ENCODE measurements at regions not wholly inside any gene's neighbourhood (a gene's known extent, or its start where the extent isn't known, plus 50 kb on each side); places are given as distances from the start of the nearest gene placed in this dataset.

GRCh38 chr7:68504716-68505115 is 1093.6 kb upstream of the AUTS2 start:
- Histone ChIP-seq H3K36me3 (ENCODE audit: control insufficient read depth in 5 of 5, insufficient read depth in 5 of 5, low read length in 5 of 5) (no peaks in the 10 kb centered on the region), H3K27me3 (ENCODE audit: control insufficient read depth in 5 of 5, insufficient read depth in 4 of 5, low read length in 5 of 5) (no peaks in the 10 kb centered on the region), H3K4me1 (ENCODE audit: control insufficient read depth in 5 of 5, insufficient read depth in 5 of 5, low read length in 5 of 5) (peaks cover 2 to 7% (median 6%) of the 10 kb centered on the region in 5 donors), H3K27ac (ENCODE audit: low read depth, low read length) (no peak overlapping the region), H3K4me3 (ENCODE audit: low read depth in 1 of 5, low read length in 5 of 5) (no peak overlapping the region), H3K9ac (ENCODE audit: low read length in 5 of 5) (no peak overlapping the region), H3K9me3 (ENCODE audit: control insufficient read depth in 5 of 5, low read length in 5 of 5) (peaks cover 5 to 17% (median 13%) of the 10 kb centered on the region in 5 donors)

- Histone ChIP-seq H3K36me3 (ENCODE audit: control insufficient read depth in 5 of 5, insufficient read depth in 5 of 5, low read length in 5 of 5) (no peaks in the 10 kb centered on the region), H3K9ac (ENCODE audit: low read length in 5 of 5) (no peak overlapping the region), H3K4me3 (ENCODE audit: low read depth in 1 of 5, low read length in 5 of 5) (no peak overlapping the region), H3K27me3 (ENCODE audit: control insufficient read depth in 5 of 5, insufficient read depth in 4 of 5, low read length in 5 of 5) (no peaks in the 10 kb centered on the region), H3K27ac (ENCODE audit: low read depth, low read length) (no peak overlapping the region), H3K9me3 (ENCODE audit: control insufficient read depth in 5 of 5, low read length in 5 of 5) (peaks cover 5 to 18% (median 13%) of the 10 kb centered on the region in 5 donors), H3K4me1 (ENCODE audit: control insufficient read depth in 5 of 5, insufficient read depth in 5 of 5, low read length in 5 of 5) (peaks cover 2 to 7% (median 6%) of the 10 kb centered on the region in 5 donors)
These were observed 1092.6 kb upstream of the AUTS2 start for GRCh38 chr7:68505721-68506120.

- no peak overlapping the region for H3K9ac ChIP-seq (ENCODE audit: low read length in 5 of 5)
- no peak overlapping the region for H3K4me3 ChIP-seq (ENCODE audit: low read depth in 1 of 5, low read length in 5 of 5)
- no peaks in the 10 kb centered on the region for H3K27me3 ChIP-seq (ENCODE audit: control insufficient read depth in 5 of 5, insufficient read depth in 4 of 5, low read length in 5 of 5)
- H3K4me1 ChIP-seq (ENCODE audit: control insufficient read depth in 5 of 5, insufficient read depth in 5 of 5, low read length in 5 of 5) = peaks cover 2 to 7% (median 6%) of the 10 kb centered on the region in 5 donors
- peaks cover 5 to 18% (median 13%) of the 10 kb centered on the region in 5 donors for H3K9me3 ChIP-seq (ENCODE audit: control insufficient read depth in 5 of 5, low read length in 5 of 5)
- no peaks in the 10 kb centered on the region for H3K36me3 ChIP-seq (ENCODE audit: control insufficient read depth in 5 of 5, insufficient read depth in 5 of 5, low read length in 5 of 5)
- H3K27ac ChIP-seq (ENCODE audit: low read depth, low read length) = no peak overlapping the region
These were observed 1090.6 kb upstream of the AUTS2 start for GRCh38 chr7:68507668-68508067.

GRCh38 chr7:68509054-68509453 is 1089.2 kb upstream of the AUTS2 start:
- H3K27me3 ChIP-seq (ENCODE audit: control insufficient read depth in 5 of 5, insufficient read depth in 4 of 5, low read length in 5 of 5) = no peaks in the 10 kb centered on the region

GRCh38 chr7:68509603-68510002 is 1088.7 kb upstream of the AUTS2 start:
- no peak overlapping the region for H3K27ac ChIP-seq (ENCODE audit: low read depth, low read length)
- H3K36me3 ChIP-seq (ENCODE audit: control insufficient read depth in 5 of 5, insufficient read depth in 5 of 5, low read length in 5 of 5) = no peaks in the 10 kb centered on the region
- peaks cover 2 to 5% (median 4%) of the 10 kb centered on the region in 5 donors for H3K4me1 ChIP-seq (ENCODE audit: control insufficient read depth in 5 of 5, insufficient read depth in 5 of 5, low read length in 5 of 5)
- H3K27me3 ChIP-seq (ENCODE audit: control insufficient read depth in 5 of 5, insufficient read depth in 4 of 5, low read length in 5 of 5) = no peaks in the 10 kb centered on the region
- no peak overlapping the region for H3K9ac ChIP-seq (ENCODE audit: low read length in 5 of 5)
- H3K9me3 ChIP-seq (ENCODE audit: control insufficient read depth in 5 of 5, low read length in 5 of 5) = peaks cover 5 to 13% (median 10%) of the 10 kb centered on the region in 5 donors
- H3K4me3 ChIP-seq (ENCODE audit: low read depth in 1 of 5, low read length in 5 of 5) = no peak overlapping the region

More at GRCh38 chr7:68509054-68509453, 1089.2 kb upstream of the AUTS2 start:
- no peak overlapping the region for H3K9ac ChIP-seq (ENCODE audit: low read length in 5 of 5)
- no peaks in the 10 kb centered on the region for H3K36me3 ChIP-seq (ENCODE audit: control insufficient read depth in 5 of 5, insufficient read depth in 5 of 5, low read length in 5 of 5)
- H3K4me1 ChIP-seq (ENCODE audit: control insufficient read depth in 5 of 5, insufficient read depth in 5 of 5, low read length in 5 of 5) = peaks cover 2 to 7% (median 6%) of the 10 kb centered on the region in 5 donors
- peaks cover 5 to 13% (median 10%) of the 10 kb centered on the region in 5 donors for H3K9me3 ChIP-seq (ENCODE audit: control insufficient read depth in 5 of 5, low read length in 5 of 5)
- H3K4me3 ChIP-seq (ENCODE audit: low read depth in 1 of 5, low read length in 5 of 5) = no peak overlapping the region
- no peak overlapping the region for H3K27ac ChIP-seq (ENCODE audit: low read depth, low read length)

- Histone ChIP-seq H3K9me3 (ENCODE audit: control insufficient read depth in 5 of 5, low read length in 5 of 5) (peaks cover 5 to 13% (median 10%) of the 10 kb centered on the region in 5 donors), H3K4me3 (ENCODE audit: low read depth in 1 of 5, low read length in 5 of 5) (no peak overlapping the region), H3K27me3 (ENCODE audit: control insufficient read depth in 5 of 5, insufficient read depth in 4 of 5, low read length in 5 of 5) (no peaks in the 10 kb centered on the region), H3K27ac (ENCODE audit: low read depth, low read length) (no peak overlapping the region), H3K36me3 (ENCODE audit: control insufficient read depth in 5 of 5, insufficient read depth in 5 of 5, low read length in 5 of 5) (no peaks in the 10 kb centered on the region), H3K4me1 (ENCODE audit: control insufficient read depth in 5 of 5, insufficient read depth in 5 of 5, low read length in 5 of 5) (no peaks in the 10 kb centered on the region), H3K9ac (ENCODE audit: low read length in 5 of 5) (no peak overlapping the region)
These were observed 1087.0 kb upstream of the AUTS2 start for GRCh38 chr7:68511281-68511680.

- Histone ChIP-seq H3K4me3 (ENCODE audit: low read depth in 1 of 5, low read length in 5 of 5) (no peak overlapping the region), H3K9me3 (ENCODE audit: control insufficient read depth in 5 of 5, low read length in 5 of 5) (peaks cover 5 to 13% (median 10%) of the 10 kb centered on the region in 5 donors), H3K9ac (ENCODE audit: low read length in 5 of 5) (no peak overlapping the region), H3K4me1 (ENCODE audit: control insufficient read depth in 5 of 5, insufficient read depth in 5 of 5, low read length in 5 of 5) (no peaks in the 10 kb centered on the region), H3K27ac (ENCODE audit: low read depth, low read length) (no peak overlapping the region), H3K27me3 (ENCODE audit: control insufficient read depth in 5 of 5, insufficient read depth in 4 of 5, low read length in 5 of 5) (no peaks in the 10 kb centered on the region), H3K36me3 (ENCODE audit: control insufficient read depth in 5 of 5, insufficient read depth in 5 of 5, low read length in 5 of 5) (no peaks in the 10 kb centered on the region)
These were observed 1085.8 kb upstream of the AUTS2 start for GRCh38 chr7:68512466-68512865.

- Histone ChIP-seq H3K27ac (ENCODE audit: low read depth, low read length) (no peak overlapping the region), H3K27me3 (ENCODE audit: control insufficient read depth in 5 of 5, insufficient read depth in 4 of 5, low read length in 5 of 5) (no peaks in the 10 kb centered on the region), H3K36me3 (ENCODE audit: control insufficient read depth in 5 of 5, insufficient read depth in 5 of 5, low read length in 5 of 5) (no peaks in the 10 kb centered on the region), H3K4me3 (ENCODE audit: low read depth in 1 of 5, low read length in 5 of 5) (no peak overlapping the region), H3K9me3 (ENCODE audit: control insufficient read depth in 5 of 5, low read length in 5 of 5) (no peaks in the 10 kb centered on the region), H3K4me1 (ENCODE audit: control insufficient read depth in 5 of 5, insufficient read depth in 5 of 5, low read length in 5 of 5) (no peaks in the 10 kb centered on the region), H3K9ac (ENCODE audit: low read length in 5 of 5) (no peak overlapping the region)
These were observed 1080.2 kb upstream of the AUTS2 start for GRCh38 chr7:68518060-68518459.

- Histone ChIP-seq H3K4me3 (ENCODE audit: low read depth in 1 of 5, low read length in 5 of 5) (no peak overlapping the region), H3K27me3 (ENCODE audit: control insufficient read depth in 5 of 5, insufficient read depth in 4 of 5, low read length in 5 of 5) (no peaks in the 10 kb centered on the region), H3K9ac (ENCODE audit: low read length in 5 of 5) (no peak overlapping the region), H3K27ac (ENCODE audit: low read depth, low read length) (no peak overlapping the region), H3K36me3 (ENCODE audit: control insufficient read depth in 5 of 5, insufficient read depth in 5 of 5, low read length in 5 of 5) (no peaks in the 10 kb centered on the region), H3K9me3 (ENCODE audit: control insufficient read depth in 5 of 5, low read length in 5 of 5) (peaks cover 0 to 2% (median 0%) of the 10 kb centered on the region in 5 donors), H3K4me1 (ENCODE audit: control insufficient read depth in 5 of 5, insufficient read depth in 5 of 5, low read length in 5 of 5) (no peaks in the 10 kb centered on the region)
These were observed 1074.1 kb upstream of the AUTS2 start for GRCh38 chr7:68524126-68524525.

GRCh38 chr7:68529221-68529620 is 1069.1 kb upstream of the AUTS2 start:
- Histone ChIP-seq H3K27ac (ENCODE audit: low read depth, low read length) (no peak overlapping the region), H3K27me3 (ENCODE audit: control insufficient read depth in 5 of 5, insufficient read depth in 4 of 5, low read length in 5 of 5) (no peaks in the 10 kb centered on the region), H3K9me3 (ENCODE audit: control insufficient read depth in 5 of 5, low read length in 5 of 5) (peaks cover 0 to 2% (median 0%) of the 10 kb centered on the region in 5 donors), H3K4me1 (ENCODE audit: control insufficient read depth in 5 of 5, insufficient read depth in 5 of 5, low read length in 5 of 5) (no peaks in the 10 kb centered on the region), H3K9ac (ENCODE audit: low read length in 5 of 5) (no peak overlapping the region), H3K4me3 (ENCODE audit: low read depth in 1 of 5, low read length in 5 of 5) (no peak overlapping the region), H3K36me3 (ENCODE audit: control insufficient read depth in 5 of 5, insufficient read depth in 5 of 5, low read length in 5 of 5) (no peaks in the 10 kb centered on the region)

GRCh38 chr7:68535266-68535665 is 1063.0 kb upstream of the AUTS2 start:
- Histone ChIP-seq H3K9me3 (ENCODE audit: control insufficient read depth in 5 of 5, low read length in 5 of 5) (no peaks in the 10 kb centered on the region), H3K9ac (ENCODE audit: low read length in 5 of 5) (no peak overlapping the region), H3K4me3 (ENCODE audit: low read depth in 1 of 5, low read length in 5 of 5) (no peak overlapping the region), H3K4me1 (ENCODE audit: control insufficient read depth in 5 of 5, insufficient read depth in 5 of 5, low read length in 5 of 5) (no peaks in the 10 kb centered on the region), H3K27ac (ENCODE audit: low read depth, low read length) (no peak overlapping the region), H3K27me3 (ENCODE audit: control insufficient read depth in 5 of 5, insufficient read depth in 4 of 5, low read length in 5 of 5) (no peaks in the 10 kb centered on the region), H3K36me3 (ENCODE audit: control insufficient read depth in 5 of 5, insufficient read depth in 5 of 5, low read length in 5 of 5) (no peaks in the 10 kb centered on the region)
